Left ventricle myocardium inferior (tissue), 1 donor: ENCODE measurements at regions not wholly inside any gene's neighbourhood (a gene's known extent, or its start where the extent isn't known, plus 50 kb on each side); places are given as distances from the start of the nearest gene placed in this dataset.

Experiments used
- DNase-seq: peaks from one replicate; pipeline ENCODE4 v3.0.0-alpha.2; 2020
- H3K27ac ChIP-seq: fragments of 200-600 bp; replicated peaks from 2 replicates; pipeline ENCODE4 v1.8.0; 2021
- H3K27me3 ChIP-seq: fragments of 200-600 bp; 2 replicates; pipeline ENCODE4 v1.8.0; 2021; ENCODE audit warnings: low read depth
- H3K36me3 ChIP-seq: fragments of 200-600 bp; 2 replicates; pipeline ENCODE4 v1.8.0; 2021
- H3K4me1 ChIP-seq: fragments of 200-600 bp; 2 replicates; pipeline ENCODE4 v1.8.0; 2021
- H3K4me3 ChIP-seq: fragments of 200-600 bp; 2 replicates; pipeline ENCODE4 v1.8.0; 2021; ENCODE audit warnings: mild to moderate bottlenecking, moderate library complexity
- H3K9me3 ChIP-seq: fragments of 200-600 bp; replicated peaks from 2 replicates; pipeline ENCODE4 v1.8.0; 2021
- intact Hi-C: fragments of 100-400 bp; cut with micrococcal nuclease; formaldehyde crosslinking; loops from one replicate; pipeline ENCODE4 v1.11.0; 2022
- TF ChIP-seq, protein P1 (sequence below): fragments of 200-600 bp; IDR thresholded peaks from 2 replicates; pipeline ENCODE4 v1.8.0; 2021; ENCODE audit warnings: antibody characterized with exemption, mild to moderate bottlenecking, borderline replicate concordance
- donor health status: DM: no; HTN: yes; CAD: no; lungs with severe emphysema.

DNA sequence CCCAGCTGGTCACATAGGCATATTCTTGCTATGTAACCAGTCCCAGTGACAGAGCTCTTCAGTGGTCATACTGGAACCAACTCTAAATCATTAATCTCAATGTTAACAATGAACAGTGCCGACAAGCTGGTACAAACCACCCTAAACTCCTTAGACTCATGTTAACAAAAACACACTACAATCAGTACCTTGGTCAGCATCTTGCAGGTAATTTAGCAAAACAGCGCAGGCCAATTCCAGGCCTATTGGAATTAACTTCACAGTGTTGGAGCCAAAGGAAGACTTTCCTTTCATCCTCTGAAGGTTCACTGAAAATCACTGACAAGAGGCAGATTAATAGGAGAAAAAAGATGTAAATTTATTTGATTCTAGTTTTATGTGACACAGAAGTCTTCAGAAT, 396.4 kb downstream of the PIK3C3 start:
- Histone ChIP-seq H3K27me3 (no peaks in the 10 kb centered on the region), H3K27ac (no peak overlapping the region), H3K4me3 (no peak overlapping the region), H3K36me3 (no peaks in the 10 kb centered on the region), H3K4me1 (no peaks in the 10 kb centered on the region), H3K9me3 (no peaks in the 10 kb centered on the region)
- intact Hi-C loops, result no loop called here
- no peak for DNase-seq
- TF ChIP-seq, protein P1, sequence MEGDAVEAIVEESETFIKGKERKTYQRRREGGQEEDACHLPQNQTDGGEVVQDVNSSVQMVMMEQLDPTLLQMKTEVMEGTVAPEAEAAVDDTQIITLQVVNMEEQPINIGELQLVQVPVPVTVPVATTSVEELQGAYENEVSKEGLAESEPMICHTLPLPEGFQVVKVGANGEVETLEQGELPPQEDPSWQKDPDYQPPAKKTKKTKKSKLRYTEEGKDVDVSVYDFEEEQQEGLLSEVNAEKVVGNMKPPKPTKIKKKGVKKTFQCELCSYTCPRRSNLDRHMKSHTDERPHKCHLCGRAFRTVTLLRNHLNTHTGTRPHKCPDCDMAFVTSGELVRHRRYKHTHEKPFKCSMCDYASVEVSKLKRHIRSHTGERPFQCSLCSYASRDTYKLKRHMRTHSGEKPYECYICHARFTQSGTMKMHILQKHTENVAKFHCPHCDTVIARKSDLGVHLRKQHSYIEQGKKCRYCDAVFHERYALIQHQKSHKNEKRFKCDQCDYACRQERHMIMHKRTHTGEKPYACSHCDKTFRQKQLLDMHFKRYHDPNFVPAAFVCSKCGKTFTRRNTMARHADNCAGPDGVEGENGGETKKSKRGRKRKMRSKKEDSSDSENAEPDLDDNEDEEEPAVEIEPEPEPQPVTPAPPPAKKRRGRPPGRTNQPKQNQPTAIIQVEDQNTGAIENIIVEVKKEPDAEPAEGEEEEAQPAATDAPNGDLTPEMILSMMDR, result no peak

DNA sequence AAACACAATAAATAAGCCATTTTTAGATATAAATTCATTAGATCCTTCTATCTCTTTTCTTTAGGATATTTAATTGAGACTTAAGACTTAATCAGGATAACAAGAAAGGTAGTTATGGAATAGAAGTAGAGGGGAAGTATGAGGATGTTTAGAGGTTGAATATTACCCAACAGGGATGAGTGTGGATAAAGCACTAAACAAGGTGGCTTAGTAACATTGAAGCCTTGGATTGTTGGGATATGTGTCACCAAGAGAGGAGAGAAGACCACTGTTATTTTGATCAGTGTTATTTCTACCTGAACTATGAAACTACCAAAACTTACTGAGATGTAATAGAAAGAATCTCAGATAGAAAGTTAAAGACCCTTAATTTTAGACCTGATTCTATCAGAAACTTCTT, 405.7 kb downstream of the PIK3C3 start:
- no peaks in the 10 kb centered on the region for H3K36me3 ChIP-seq
- intact Hi-C loops, result no loop called here
- TF ChIP-seq, protein P1, result no peak
- no peaks in the 10 kb centered on the region for H3K9me3 ChIP-seq
- no peaks in the 10 kb centered on the region for H3K4me1 ChIP-seq
- no peak for DNase-seq
- no peak overlapping the region for H3K4me3 ChIP-seq
- no peaks in the 10 kb centered on the region for H3K27me3 ChIP-seq
- H3K27ac ChIP-seq, result no peak overlapping the region

DNA sequence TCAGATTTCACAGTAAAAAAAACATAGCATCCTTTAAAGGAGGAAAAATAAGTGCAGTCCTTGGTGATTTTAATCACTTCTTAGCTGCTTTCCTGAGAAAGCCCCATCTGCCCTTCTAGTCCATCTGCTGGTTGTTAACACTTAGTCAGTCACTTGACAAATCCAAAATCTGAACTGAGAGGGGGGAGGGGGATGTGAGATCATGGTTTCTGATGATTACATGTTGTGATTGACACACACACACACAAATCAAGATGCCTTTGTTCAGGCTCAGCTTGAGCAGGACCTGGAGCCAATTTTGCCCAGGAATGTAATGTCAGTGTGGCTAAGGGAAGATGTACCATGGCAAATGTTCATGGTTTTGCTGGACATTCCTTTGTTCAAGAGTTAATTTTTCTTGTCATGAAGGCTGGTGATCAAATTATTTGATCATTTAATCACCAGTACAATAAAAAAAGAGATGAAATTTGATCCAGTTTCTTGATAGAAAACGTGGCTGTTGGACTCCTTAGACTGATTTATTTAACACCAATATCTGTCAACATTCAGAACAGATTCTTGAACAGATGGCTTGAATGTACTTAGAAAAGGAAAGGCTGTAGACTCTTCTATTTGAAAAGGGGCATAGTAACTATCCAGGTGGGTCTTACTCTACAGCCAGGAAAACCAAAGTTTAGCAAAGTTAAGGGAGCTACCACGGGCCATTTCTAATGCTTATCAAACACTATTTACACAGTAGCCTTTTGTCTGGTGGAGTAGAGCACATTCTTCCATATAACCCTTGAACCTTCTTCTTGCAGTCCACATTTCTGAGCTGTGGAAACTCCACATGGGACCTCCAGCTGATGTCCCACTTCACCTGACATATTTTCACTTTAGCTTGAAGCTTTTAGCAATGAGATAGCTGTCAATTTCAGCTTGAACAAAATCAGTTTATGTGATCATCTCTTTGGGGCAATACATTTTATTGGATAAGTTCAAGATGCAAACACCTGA, 408.7 kb downstream of the PIK3C3 start:
- no peak overlapping the region for H3K27ac ChIP-seq
- H3K27me3 ChIP-seq, result no peaks in the 10 kb centered on the region
- no peak overlapping the region for H3K4me3 ChIP-seq
- peaks cover 5% of the 10 kb centered on the region for H3K9me3 ChIP-seq
- no peak for DNase-seq
- no peaks in the 10 kb centered on the region for H3K4me1 ChIP-seq
- intact Hi-C loops, result no loop called here
- no peaks in the 10 kb centered on the region for H3K36me3 ChIP-seq
- TF ChIP-seq, protein P1, result no peak

DNA sequence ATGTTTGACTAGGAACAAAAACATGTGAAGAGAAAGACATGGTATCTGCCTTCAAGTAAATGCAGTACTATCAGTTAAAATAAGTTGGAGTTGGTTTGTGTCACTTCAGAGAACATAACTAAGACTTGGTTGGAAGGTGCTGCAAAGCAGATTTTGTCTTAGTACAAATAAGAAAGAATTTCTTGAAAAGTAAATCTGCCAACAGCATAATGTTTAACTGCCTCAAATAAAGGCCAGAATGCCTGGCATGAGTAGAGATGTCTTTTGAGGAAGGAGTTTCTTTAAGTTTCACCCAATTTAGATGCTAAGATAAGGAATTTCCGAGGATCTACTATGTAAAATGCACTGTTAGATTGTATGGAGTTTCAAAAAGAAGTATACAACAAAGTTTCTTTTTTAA, 409.7 kb downstream of the PIK3C3 start:
- TF ChIP-seq, protein P1, result no peak
- DNase-seq, result no peak
- peaks cover 5% of the 10 kb centered on the region for H3K9me3 ChIP-seq
- H3K4me1 ChIP-seq, result no peaks in the 10 kb centered on the region
- no peaks in the 10 kb centered on the region for H3K27me3 ChIP-seq
- H3K36me3 ChIP-seq, result no peaks in the 10 kb centered on the region
- H3K27ac ChIP-seq, result no peak overlapping the region
- intact Hi-C loops, result no loop called here
- no peak overlapping the region for H3K4me3 ChIP-seq

DNA sequence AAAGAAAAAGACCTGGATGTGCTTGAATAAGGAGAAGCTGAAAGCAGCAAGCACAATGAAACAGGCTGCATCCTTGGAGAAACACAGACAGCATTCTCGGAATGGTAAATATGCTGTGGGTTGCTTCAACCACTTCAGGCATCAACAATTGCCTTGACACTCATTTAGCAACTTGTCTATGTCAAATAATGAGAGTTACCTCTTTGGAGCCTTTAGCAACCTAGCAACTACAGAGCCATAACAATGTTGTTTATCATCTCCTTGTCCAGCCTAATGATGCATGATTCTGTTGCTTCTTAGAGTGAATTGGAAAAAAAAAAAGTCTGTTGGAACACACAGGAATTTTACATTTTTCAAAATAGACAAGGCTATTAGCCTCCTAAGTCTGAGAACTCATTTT, 410.6 kb downstream of the PIK3C3 start:
- Histone ChIP-seq H3K36me3 (no peaks in the 10 kb centered on the region), H3K9me3 (peaks cover 5% of the 10 kb centered on the region), H3K27me3 (no peaks in the 10 kb centered on the region), H3K4me3 (no peak overlapping the region), H3K27ac (no peak overlapping the region), H3K4me1 (no peaks in the 10 kb centered on the region)
- intact Hi-C loops, result no loop called here
- no peak for DNase-seq
- TF ChIP-seq, protein P1, result no peak
